ENCODE measurements at regions not wholly inside any gene's neighbourhood (a gene's known extent, or its start where the extent isn't known, plus 50 kb on each side); places are given as distances from the start of the nearest gene placed in this dataset.
A peak's percentile ranks its signal among the peaks of the same experiment; 100 is the strongest.
"Not testable (repeated sequence)": the region's sequence is repeated elsewhere in the genome, so short reads cannot be mapped to it uniquely, and the experiment has no call there.

- TF ChIP-seq ZNF26 (tag by site-specific recombination; IDR thresholded peaks at IDR 0.05) (no peak), ZNF248 (tag by site-specific recombination; IDR thresholded peaks at IDR 0.05) (no peak), PRDM2 (tag by site-specific recombination; IDR thresholded peaks at IDR 0.05; ENCODE audit: borderline replicate concordance) (no peak), ZNF660 (tag by site-specific recombination; IDR thresholded peaks at IDR 0.05) (no peak), ZFP69B (tag by site-specific recombination; IDR thresholded peaks at IDR 0.05) (no peak), ZXDB (tag by site-specific recombination; IDR thresholded peaks at IDR 0.05) (no peak)
- Histone ChIP-seq H3K4me1 (ENCODE audit: control insufficient read depth, insufficient read depth, low read length) (no peaks in the 10 kb centered on the region), H3K4me3 (ENCODE audit: low read depth, low read length) (no peak overlapping the region), H3K27ac (ENCODE audit: extremely low read depth, low read depth, low read length) (no peak overlapping the region), H3K36me3 (ENCODE audit: control insufficient read depth in 2 of 2, insufficient read depth in 1 of 2, low read length in 2 of 2) (no peaks in the 10 kb centered on the region), H3K9me3 (ENCODE audit: control insufficient read depth, insufficient read depth, low read depth, low read length) (no peaks in the 10 kb centered on the region)
- CTCF ChIA-PET: no interaction called here
- POLR2A ChIA-PET: no interaction called here
Measured at GRCh38 chr6:2305951-2306350, 60.5 kb upstream of the GMDS start.

- H3K9me3 ChIP-seq (ENCODE audit: control insufficient read depth, insufficient read depth, low read depth, low read length); POLR2A ChIA-PET; H3K27ac ChIP-seq (ENCODE audit: extremely low read depth, low read depth, low read length); CTCF ChIA-PET; H3K4me3 ChIP-seq (ENCODE audit: low read depth, low read length); H3K4me1 ChIP-seq (ENCODE audit: control insufficient read depth, insufficient read depth, low read length); H3K36me3 ChIP-seq (ENCODE audit: control insufficient read depth in 2 of 2, insufficient read depth in 1 of 2, low read length in 2 of 2): not testable (repeated sequence)
- peak; percentile 82; the same call in 1 of the 2 replicates for TF ChIP-seq ZNF146 (tag by site-specific recombination; IDR thresholded peaks at IDR 0.05)
Measured at GRCh38 chr6:2302482-2302881, 57.1 kb upstream of the GMDS start.

- no peaks in the 10 kb centered on the region for H3K4me1 ChIP-seq (ENCODE audit: control insufficient read depth, insufficient read depth, low read length)
- H3K27ac ChIP-seq (ENCODE audit: extremely low read depth, low read depth, low read length): no peak overlapping the region
- ChIA-PET POLR2A (no interaction called here), CTCF (no interaction called here)
- H3K36me3 ChIP-seq (ENCODE audit: control insufficient read depth in 2 of 2, insufficient read depth in 1 of 2, low read length in 2 of 2): no peaks in the 10 kb centered on the region; a peak in 1 of 3 replicates
- no peaks in the 10 kb centered on the region for H3K9me3 ChIP-seq (ENCODE audit: control insufficient read depth, insufficient read depth, low read depth, low read length)
- H3K4me3 ChIP-seq (ENCODE audit: low read depth, low read length): no peak overlapping the region
- TF ChIP-seq ZNF132 (tag by site-specific recombination; IDR thresholded peaks at IDR 0.05; ENCODE audit: borderline replicate concordance): no peak
- no peak for TF ChIP-seq GLIS2 (tag by site-specific recombination; IDR thresholded peaks at IDR 0.05)
Measured at GRCh38 chr6:2296781-2297180, 51.4 kb upstream of the GMDS start.
